Ovary (tissue), 3 donors: ENCODE measurements at regions not wholly inside any gene's neighbourhood (a gene's known extent, or its start where the extent isn't known, plus 50 kb on each side); places are given as distances from the start of the nearest gene placed in this dataset.

ENCODE experiments used
- CTCF ChIP-seq, 3 donors: fragments of 450-650 bp in 2 of 3; fragments of 200-600 bp in 1 of 3; IDR thresholded peaks; one replicate each; pipeline versions ENCODE4 v1.5.1 to v1.8.0; 2016 to 2022; ENCODE audit warnings: antibody characterized with exemption in 3 of 3, mild to moderate bottlenecking in 1 of 3
- EP300 ChIP-seq: sonication (generic); formaldehyde crosslinking; IDR thresholded peaks from one replicate; pipeline ENCODE4 v1.6.1; 2017; ENCODE audit warnings: antibody characterized with exemption
- POLR2A ChIP-seq: fragments of 450-650 bp; IDR thresholded peaks from one replicate; pipeline ENCODE4 v1.6.1; 2017; ENCODE audit warnings: antibody characterized with exemption, mild to moderate bottlenecking, moderate library complexity
- donor health status: DM: no; HTN: no; CAD: no.

- TF ChIP-seq CTCF (IDR thresholded peaks at IDR 0.05) (no peak), POLR2A (no peak), EP300 (no peak)
These were observed 220.2 kb upstream of the COL8A1 start for GRCh38 chr3:99418209-99418635.
